IPS DF 19.7 (cell line): ENCODE measurements at regions not wholly inside any gene's neighbourhood (a gene's known extent, or its start where the extent isn't known, plus 50 kb on each side); places are given as distances from the start of the nearest gene placed in this dataset.

Experiments used
- DNase-seq: peaks from one replicate; pipeline ENCODE4 v3.0.0-alpha.2; 2013; ENCODE audit warnings: low read depth, low spot score

- no peak for DNase-seq
Measured at GRCh38 chr13:109883181-109884180, 97.1 kb upstream of the IRS2 start.

- DNase-seq, result no peak
Measured at GRCh38 chr13:109881961-109882558, 95.7 kb upstream of the IRS2 start.

GRCh38 chr13:109881347-109881725 lies 95.0 kb upstream of the IRS2 start:
- no peak for DNase-seq

- DNase-seq, result no peak
Measured at GRCh38 chr13:109880371-109881346, 94.3 kb upstream of the IRS2 start.

GRCh38 chr13:109879338-109879737 lies 93.0 kb upstream of the IRS2 start:
- no peak for DNase-seq

- DNase-seq, result no peak
Measured at GRCh38 chr13:109877809-109878208, 91.4 kb upstream of the IRS2 start.

GRCh38 chr13:109875746-109876145 lies 89.4 kb upstream of the IRS2 start:
- no peak for DNase-seq

- DNase-seq, result no peak
Measured at GRCh38 chr13:109874484-109875454, 88.4 kb upstream of the IRS2 start.

- no peak for DNase-seq
Measured at GRCh38 chr13:109873351-109874123, 87.2 kb upstream of the IRS2 start.

GRCh38 chr13:109872864-109873263 lies 86.5 kb upstream of the IRS2 start:
- no peak for DNase-seq

- no peak for DNase-seq
Measured at GRCh38 chr13:109870696-109871370, 84.5 kb upstream of the IRS2 start.

GRCh38 chr13:109870274-109870673 lies 83.9 kb upstream of the IRS2 start:
- DNase-seq, result no peak

GRCh38 chr13:109869312-109870237 lies 83.2 kb upstream of the IRS2 start:
- DNase-seq, result no peak

- no peak for DNase-seq
Measured at GRCh38 chr13:109868578-109869311, 82.4 kb upstream of the IRS2 start.

- no peak for DNase-seq
Measured at GRCh38 chr13:109867766-109868165, 81.4 kb upstream of the IRS2 start.

- DNase-seq, result no peak
Measured at GRCh38 chr13:109862627-109863026, 76.2 kb upstream of the IRS2 start.

- no peak for DNase-seq
Measured at GRCh38 chr13:109859898-109860297, 73.5 kb upstream of the IRS2 start.
